ENCODE measurements at regions not wholly inside any gene's neighbourhood (a gene's known extent, or its start where the extent isn't known, plus 50 kb on each side); places are given as distances from the start of the nearest gene placed in this dataset.

DNA sequence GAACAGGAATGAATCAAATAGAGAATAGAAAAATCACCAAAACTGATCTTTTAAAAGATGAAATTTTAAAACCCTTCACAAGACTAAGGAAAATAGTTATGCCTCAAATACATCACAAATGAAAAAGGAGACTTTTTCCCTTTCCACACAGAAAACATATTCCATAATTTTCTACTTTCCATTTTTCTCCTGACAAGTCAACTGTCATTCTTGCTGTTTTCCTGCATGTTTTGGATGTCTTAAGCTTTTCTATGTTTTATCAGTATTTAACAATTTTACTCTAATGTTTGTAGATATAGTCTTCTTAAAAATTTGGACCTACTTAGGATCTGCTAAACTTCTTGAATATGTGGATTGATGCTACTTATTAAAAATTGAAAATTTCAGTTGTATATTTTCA is 810.8 kb downstream of the OLFM4 start:
- intact Hi-C loops (cut with micrococcal nuclease), result no loop called here

DNA sequence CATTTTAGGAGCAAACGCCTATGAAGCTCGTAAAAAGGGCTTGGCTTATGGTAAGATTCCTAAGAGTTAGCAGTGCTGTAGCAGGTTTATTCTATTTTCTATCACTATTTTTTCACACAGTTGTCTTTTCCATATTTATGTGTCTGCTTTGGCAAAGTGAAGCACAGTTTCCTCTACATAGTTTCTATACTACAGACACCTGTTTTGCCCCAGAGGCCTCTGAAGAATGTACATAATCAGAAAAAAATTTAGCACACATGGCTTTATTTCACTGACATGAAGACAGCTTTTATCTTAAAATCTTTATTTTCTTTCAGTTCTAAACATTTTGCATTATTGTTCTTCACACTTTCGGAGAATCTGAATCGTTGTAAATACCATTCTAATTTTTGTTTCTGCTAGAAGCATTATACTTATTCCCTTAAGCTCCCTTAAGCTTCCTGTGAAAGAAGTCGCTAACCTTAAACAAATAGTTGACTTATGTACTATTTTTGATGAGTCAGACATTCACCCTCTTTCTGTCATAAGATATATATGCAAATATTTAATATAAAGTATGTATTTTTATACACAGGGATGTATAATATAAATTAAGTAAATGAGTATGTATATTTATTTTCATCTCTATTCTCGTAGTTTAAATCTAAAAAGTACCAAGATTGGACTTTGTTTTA is 816.0 kb downstream of the OLFM4 start:
- intact Hi-C loops (cut with micrococcal nuclease), result no loop called here

DNA sequence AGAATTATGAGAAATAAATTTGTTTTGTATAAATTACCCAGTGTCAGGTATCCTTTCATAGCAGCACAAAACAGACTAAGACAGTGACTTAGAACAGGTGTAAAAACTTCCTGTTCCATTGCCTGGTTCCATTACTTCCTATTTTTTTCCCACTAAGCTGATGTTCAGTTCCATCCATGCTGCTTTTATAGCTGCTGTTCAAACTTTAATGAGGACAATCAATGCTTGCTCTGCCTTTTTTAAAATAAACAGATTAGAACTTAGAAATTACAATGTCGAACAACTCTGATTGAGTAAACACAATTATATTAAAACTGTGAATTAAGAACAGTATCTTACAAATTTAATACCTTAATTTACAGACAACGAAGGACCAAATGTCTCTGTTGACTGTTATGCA is 818.9 kb downstream of the OLFM4 start:
- intact Hi-C loops (cut with micrococcal nuclease), result no loop called here

DNA sequence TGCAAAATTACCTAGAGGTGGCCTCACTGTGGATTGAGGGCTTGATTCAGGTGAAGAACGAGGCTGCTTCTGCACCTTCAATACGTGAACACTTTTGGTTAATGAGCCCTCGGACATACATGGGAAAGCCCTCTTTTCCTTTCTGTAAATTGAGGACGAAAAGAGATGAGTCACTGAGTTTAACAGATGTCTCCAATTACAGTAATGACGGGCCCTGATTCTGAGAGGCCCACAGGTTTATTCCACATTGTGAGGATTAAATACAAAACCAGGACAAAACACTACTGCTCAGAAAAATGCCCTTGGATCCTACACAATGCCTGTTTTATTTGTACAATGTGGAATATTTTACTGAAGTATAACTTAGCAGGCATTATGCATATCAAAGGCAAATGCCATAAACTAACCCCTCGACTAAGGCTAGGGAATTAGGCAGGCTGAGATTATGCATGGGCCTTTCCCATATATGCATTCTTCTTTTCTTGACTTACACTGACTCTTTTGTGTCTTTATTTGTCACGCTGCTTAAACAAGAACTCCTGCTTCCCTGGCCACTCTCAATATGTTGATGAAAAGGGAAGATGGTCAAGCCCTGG is 819.9 kb downstream of the OLFM4 start:
- intact Hi-C loops (cut with micrococcal nuclease), result no loop called here

DNA sequence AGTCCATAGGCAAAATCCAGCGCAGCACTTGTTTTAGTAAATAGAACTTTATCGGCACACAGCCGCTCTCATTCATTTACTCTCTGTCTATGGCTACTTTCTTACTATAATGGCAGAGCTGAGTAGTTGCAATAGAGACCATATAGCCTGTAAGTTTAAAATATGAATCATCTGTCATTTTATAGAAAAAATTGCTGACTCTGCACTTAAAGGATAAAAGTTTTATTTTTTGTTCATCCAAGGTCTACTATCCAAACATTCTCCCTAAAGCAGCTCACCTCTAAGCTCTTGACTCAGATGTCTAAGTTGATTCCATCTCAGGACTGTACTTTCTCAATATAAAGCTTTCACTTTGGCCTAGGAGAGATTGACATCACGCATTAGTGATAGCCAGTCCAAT is 825.7 kb downstream of the OLFM4 start:
- intact Hi-C loops (cut with micrococcal nuclease), result no loop called here

DNA sequence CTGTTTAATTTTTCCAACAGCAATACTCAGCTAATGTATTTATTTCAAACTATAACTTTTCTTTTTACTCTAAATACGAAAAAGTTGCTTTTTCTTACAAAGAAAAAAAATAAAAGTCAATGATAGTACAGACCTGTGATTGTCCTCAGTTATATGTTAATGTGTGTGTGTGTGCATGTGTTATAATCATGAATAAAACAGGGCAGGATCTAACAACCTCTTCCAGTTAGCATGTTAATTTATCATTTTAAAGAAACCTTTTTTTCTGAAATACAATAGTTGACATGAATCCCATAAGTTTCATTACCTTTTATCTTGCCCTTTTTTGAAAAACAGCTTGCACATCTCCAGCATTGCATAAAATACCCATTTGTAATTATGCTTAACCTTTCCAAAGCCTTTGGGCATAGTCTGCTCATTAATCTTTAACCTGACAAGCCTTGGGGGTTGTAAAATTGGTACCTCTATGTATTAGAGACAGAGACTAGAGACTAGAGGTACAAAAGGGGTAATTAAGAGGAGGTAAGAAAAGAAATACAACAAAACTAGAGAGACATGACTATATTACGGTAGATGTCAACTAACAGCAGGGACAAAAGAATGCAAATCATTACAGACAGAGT is 828.1 kb downstream of the OLFM4 start:
- intact Hi-C loops (cut with micrococcal nuclease), result no loop called here

DNA sequence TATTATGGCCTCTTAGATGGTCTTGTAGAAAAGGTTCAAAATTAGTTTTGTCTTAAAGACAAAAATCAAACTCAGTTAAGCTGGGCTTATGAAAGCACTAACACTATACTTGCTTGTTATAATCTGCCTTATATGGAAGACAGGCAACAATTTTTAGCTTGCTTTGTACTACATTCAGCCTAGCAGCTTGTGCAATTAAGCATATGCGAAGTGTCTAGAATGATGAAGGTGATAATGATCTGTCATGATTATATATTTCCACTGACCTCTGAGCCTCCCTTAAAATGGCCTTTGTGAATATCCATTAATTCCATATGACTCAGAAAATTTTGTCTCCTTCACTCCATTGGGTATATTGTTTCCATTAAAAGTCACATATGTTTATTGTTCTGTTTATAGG is 834.9 kb downstream of the OLFM4 start:
- intact Hi-C loops (cut with micrococcal nuclease), result no loop called here

DNA sequence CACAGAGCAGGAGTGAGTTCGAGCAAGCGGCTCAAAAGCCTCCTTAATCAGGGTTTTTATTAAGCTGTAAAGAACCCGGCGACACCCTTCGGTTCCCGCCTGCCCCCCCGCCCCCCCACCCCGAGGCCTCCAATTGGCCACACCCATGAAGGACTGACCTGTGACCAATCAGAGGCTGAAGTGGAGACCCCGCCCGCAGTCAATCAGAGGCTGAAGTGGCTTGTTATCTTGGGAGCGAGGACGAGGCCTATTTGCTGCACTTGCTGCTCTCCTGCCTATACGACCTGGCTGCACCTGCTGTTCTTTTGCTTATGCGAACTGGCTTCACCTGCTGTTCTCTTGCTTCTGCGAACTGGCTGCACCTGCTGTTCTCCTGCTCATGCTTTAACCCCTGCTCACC is 844.9 kb downstream of the OLFM4 start:
- intact Hi-C loops (cut with micrococcal nuclease), result no loop called here

DNA sequence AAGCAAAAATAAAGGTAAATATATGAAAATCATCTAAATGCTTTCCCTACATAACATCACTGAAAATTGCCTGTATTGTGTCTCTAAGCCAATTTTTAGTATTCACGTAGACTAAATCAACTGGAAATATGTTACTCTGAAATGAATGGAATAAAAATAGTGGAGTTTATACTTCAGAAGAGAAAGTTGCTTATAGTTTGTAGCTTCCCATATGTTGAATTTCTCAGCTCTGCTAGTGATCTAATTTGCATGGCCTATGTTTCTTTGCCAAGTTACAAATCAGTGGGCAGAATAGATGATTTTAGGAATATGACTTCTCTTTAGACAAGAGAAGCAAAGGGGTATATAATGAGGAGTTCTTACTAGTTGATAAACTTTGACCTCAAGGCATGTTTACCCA is 850.2 kb downstream of the OLFM4 start:
- intact Hi-C loops (cut with micrococcal nuclease), result no loop called here

DNA sequence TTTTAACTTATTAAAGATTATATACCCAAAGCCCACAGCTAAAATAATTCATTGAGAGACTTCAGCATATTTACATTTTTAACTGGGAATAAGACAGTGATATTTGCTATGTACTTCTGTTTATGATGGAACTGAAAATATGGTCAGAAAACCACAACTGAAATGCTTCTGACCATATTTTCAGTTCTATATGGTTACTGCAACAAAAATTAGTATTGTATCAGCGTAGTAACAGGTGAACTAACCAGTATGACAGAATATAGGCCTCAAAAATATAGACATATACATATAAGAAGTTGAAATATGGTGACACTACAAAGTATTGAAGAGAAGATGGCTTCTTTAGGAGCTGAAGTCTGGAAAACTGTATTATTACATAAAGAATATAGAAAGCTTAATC is 857.4 kb downstream of the OLFM4 start:
- intact Hi-C loops (cut with micrococcal nuclease), result no loop called here

DNA sequence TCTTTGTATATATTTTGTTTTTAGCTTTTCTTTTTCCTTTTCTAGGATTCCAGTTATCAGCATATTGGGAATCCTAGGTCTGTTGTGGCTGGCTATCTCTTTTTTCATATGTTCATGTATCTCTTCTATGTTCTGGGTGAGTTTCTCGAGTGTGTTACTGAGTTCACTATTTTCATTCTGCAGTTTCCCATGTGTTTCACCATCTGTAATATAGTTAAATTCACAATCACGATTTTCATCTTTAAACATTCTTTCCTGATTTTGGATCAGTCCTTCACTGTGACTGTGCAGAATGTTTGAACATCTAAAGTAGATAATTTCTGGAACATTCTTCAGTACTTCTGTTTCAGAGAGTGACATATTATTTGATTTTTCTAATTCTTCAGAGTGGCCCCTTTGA is 862.1 kb downstream of the OLFM4 start:
- intact Hi-C loops (cut with micrococcal nuclease), result no loop called here

DNA sequence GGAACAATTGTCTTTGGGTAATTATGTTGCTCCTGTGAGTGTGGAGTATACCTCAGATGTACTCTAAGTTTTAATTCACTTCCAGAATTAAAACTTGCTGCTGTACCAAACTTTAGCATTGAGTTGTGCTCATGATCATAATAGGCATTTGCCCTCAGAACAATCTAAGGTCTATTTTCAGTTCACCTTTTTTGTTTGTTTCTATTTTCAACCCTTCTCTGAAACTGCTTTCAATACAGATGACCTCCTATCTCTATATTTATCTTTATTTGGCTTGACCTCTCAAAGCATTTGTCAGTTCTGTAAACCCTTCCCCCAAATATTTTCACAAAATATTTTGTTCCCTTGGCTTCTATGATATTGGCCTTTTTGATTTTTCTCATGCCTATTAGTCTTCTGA is 873.0 kb downstream of the OLFM4 start:
- intact Hi-C loops (cut with micrococcal nuclease), result no loop called here

DNA sequence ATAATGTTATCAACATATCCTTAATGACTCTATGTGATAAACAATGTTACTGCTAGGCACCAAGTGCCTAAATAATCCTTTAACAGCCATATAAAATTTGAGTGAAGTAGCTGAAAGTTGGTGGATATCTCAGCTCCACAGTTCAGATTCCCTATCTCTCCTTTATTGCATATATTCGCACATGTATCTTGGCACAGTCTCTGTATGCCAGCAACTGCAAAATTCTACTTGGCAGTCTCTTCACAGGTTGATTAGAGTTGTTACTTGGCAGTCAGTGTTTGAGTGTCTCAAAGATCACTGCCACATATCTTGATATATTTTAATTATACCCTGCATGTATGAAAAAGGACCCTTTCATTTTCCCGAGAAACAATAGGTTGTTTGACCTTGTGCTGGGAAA is 879.3 kb downstream of the OLFM4 start:
- intact Hi-C loops (cut with micrococcal nuclease), result no loop called here

DNA sequence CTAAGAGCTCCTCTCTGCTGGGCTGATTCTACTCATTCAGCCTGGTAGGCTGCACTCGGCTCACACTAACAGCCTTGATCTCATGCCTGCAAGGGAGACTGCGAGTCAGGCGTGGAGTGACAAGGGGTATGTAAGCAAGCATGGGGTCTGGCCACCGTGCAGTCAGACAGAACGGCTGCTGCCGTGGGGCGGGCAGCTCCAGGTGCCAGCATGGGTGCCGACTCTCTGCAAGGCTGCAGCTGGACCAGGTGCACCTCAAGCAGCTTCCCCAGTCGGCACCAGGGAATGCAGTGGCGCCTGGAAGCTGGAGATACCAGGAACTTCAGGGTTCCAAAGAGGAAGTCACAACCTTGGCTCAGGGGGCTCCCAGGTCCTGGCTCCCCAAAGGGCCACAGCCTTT is 892.3 kb downstream of the OLFM4 start:
- intact Hi-C loops (cut with micrococcal nuclease), result no loop called here

DNA sequence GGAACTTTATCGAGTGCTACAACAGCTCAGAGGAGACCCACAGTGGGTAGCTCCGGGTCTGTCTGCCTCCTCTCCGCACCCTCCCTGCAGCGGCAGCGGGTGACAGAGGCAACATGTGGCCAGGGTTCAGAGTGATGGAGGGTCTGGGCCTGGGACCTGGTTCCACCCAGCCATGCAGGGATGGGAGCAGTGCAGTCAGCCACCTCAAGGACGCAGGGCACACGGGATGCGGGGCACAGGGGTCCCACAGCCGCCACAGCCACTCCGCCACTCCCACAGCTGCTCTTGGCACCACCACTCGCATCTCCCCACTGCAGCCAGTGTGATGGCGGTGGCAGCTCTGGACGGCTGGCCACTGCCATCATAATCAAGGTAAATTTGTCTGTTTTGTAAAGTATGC is 892.9 kb downstream of the OLFM4 start:
- intact Hi-C loops (cut with micrococcal nuclease), result no loop called here

DNA sequence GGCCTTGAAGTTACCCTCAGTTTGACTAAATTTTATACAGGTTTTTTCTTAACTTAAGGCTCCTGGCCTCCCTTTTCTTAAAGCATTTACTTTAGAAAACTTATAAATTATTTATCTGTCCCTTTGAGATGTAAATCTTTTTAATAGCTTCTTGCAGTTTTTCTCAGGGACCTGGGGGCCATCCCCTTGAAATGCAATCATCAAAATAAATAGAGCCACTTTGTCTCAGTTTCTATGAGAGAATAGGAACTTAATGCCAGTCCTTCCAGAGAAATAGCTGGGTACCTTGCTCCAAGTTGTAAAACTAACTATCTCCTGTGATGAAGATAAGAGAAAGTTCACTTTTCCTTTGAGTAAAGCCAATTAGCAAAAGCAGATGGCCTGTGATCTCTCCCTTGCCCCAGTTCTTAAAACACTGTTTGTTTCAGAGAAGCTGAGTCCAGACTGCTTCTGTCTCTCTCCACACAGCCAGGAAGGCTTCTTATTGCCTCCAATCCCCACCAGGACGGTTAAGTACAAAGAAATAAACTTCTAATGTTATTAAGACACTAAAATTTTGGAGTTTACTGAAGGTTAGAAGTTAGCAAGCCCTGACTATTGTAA is 913.1 kb downstream of the OLFM4 start:
- intact Hi-C loops (cut with micrococcal nuclease), result no loop called here

DNA sequence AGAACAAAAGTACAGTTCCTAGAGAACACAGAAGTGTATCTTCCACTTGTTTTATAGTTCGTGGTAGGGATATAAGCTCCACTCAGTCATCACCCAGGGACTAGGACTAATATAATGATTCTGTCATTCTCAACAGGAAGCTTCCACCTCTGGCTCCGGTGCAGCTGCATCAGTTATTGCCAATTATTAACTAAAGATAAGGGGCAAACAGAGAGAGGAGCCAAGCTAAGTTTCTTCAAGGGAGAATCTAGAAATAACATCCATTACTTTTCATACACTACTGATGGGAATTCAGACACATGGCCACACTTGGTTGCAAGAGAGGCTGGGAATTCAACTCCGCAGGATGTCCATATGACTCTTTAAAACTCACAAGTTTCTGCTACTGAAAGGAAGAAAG is 917.9 kb downstream of the OLFM4 start:
- intact Hi-C loops (cut with micrococcal nuclease), result no loop called here

DNA sequence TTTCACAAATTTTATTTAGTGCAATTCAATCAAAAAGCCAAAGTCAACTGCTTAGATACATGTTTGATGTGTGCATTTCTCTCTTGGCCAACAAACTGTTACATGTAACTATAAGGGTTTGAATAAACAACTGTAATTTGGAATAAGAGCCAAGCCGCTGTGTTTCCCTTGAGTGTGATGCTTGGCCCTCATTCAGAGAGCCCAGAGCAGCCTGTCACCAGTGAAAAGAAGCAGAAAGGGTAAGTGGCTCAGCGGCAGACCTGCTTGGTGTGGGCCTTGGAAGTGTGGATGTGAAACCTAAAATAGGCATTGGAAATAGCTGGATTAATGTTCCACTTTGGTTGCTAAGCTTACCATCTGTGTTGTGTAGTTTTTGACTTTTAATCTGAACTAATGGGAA is 924.6 kb downstream of the OLFM4 start:
- intact Hi-C loops (cut with micrococcal nuclease), result no loop called here
